SW 1271 (cell line): ENCODE measurements at regions not wholly inside any gene's neighbourhood (a gene's known extent, or its start where the extent isn't known, plus 50 kb on each side); places are given as distances from the start of the nearest gene placed in this dataset.
"Not testable (repeated sequence)": the region's sequence is repeated elsewhere in the genome, so short reads cannot be mapped to it uniquely, and the experiment has no call there.

Source experiments
- DNase-seq, 2 experiments: peaks; one replicate each; lab custom pipeline; 2025; lab: John Stamatoyannopoulos, UW

- DNase-seq, result no peak
Observed at GRCh38 chr18:52190195-52190594, 149.8 kb upstream of the DCC start.

DNA sequence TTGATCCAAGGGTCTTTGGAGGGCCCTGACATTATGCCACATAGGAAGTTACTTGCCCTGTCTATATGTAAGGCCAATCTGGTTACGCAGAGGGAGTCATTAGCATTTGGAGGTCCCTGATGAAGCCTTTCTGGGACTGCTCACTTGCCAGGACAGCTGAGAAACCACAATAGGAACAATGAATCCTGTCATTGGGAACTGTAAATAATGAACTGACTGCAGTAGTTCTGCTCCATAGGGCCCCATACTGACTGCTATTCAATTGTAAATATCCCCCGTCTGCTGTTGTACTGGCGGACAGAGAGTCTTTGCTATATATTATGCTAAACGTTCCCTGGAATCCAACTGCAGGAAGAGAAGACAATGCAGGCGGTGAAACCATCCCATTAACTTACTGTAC, 149.4 kb upstream of the DCC start:
- no peak for DNase-seq

- DNase-seq, result no peak
Observed at GRCh38 chr18:52200406-52200805, 139.6 kb upstream of the DCC start.

- DNase-seq, result no peak
Observed at GRCh38 chr18:52200921-52201663, 138.9 kb upstream of the DCC start.

- no peak for DNase-seq
Observed at GRCh38 chr18:52208646-52209045, 131.4 kb upstream of the DCC start.

DNA sequence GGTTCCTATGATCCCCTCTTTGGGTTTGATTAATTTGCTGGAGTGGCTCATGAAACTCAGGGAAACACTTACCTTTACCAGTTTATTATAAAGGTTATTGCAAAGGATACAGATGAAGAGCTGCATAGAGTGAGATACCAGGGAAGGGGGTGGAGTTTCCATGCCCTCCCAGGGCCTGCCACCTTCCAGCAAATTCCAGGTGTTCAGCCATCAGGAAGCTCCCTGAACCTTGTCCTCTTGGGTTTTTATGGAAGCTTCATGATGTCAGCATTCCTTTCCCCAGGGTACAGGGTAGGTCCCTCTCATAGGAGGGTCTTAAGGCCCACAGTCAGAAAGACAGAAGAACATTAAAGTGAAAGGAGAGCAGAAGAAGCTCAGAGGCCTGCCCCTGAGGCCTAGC, 123.9 kb upstream of the DCC start:
- no peak for DNase-seq

GRCh38 chr18:52216666-52217065, 123.3 kb upstream of the DCC start:
- DNase-seq, result no peak

- DNase-seq, result no peak
Observed at GRCh38 chr18:52219102-52219501, 120.9 kb upstream of the DCC start.

GRCh38 chr18:52220062-52220591, 119.9 kb upstream of the DCC start:
- DNase-seq, result no peak

DNA sequence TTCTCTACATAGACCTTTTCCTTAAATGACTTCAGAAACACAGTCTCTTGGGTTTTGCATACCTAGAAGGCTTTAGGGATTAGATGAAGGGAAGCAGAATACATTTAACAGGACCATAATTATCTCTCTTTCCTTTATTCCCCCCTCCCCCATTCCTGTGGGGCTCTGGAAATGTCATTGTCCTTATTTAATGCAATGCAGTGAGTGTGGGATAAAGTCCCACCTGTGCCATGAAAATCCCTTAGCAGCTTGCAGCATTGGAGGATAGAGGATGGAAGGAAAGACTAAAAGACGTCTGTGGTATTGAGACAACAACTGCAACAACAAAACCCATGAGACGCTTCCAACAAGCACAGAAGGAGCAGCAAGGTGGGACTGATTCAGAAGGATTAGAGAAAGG, 117.8 kb upstream of the DCC start:
- DNase-seq, result no peak

GRCh38 chr18:52227536-52227935, 112.5 kb upstream of the DCC start:
- no peak for DNase-seq

DNA sequence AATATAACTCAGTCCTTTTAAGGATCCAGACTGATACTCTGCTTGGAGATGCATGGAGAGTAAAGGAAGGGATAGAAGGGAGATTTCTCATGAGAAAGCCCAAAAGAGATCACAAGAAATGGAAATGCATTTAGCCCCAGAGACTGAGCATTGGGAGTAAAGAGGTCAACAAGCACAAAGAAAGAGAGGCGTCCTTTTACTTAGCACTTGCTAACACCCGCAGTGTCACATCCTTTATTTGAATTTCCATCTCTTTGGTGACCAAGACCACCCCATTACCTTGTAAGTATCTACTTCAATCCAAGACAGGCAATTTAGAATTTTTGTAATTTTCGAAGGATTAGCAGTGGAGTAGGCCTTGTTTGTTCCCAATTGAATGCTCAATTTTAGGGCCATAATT, 111.8 kb upstream of the DCC start:
- DNase-seq, result no peak

DNA sequence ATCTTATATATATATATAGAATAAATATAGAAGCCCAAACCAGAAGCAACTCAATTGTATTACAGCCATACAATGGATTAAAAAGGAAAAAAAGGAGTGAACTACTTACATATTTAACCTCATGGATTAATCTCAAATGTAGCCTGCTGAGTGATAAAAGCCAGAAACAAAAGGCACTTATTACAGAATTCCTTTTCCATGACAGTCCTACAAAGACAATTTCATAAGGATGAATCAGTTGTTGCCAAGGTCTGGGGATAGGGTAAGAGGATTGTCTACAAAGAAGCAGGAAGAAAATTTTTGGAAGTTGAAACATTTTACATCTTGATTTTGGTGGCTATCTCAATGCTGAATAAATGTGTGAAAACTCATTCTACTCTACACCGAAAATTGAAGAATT, 103.9 kb upstream of the DCC start:
- DNase-seq, result peak in 1 of 2 experiments; percentile 37

- DNase-seq, result peak; percentile 22
Observed at GRCh38 chr18:52237551-52237950, 102.4 kb upstream of the DCC start.

GRCh38 chr18:52242711-52243110, 97.3 kb upstream of the DCC start:
- DNase-seq, result no peak

DNA sequence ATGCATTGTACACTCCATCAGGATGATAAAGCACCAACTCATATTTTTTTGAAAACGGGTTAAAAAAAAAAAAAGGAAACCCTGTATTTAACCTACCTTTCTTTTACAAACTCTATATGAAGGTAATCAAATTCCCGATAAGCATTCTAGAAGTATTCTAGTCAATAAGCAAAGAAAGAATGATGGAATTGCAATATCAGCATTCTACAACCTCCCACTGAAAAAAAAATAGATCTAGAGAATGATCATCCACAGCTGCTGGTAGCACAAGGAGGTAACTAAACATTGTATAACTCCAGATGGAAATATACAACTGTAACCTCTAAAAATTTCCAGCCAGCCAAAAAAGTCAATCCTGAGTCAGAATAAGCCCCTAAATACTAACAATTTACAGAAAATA, 95.3 kb upstream of the DCC start:
- no peak for DNase-seq

DNA sequence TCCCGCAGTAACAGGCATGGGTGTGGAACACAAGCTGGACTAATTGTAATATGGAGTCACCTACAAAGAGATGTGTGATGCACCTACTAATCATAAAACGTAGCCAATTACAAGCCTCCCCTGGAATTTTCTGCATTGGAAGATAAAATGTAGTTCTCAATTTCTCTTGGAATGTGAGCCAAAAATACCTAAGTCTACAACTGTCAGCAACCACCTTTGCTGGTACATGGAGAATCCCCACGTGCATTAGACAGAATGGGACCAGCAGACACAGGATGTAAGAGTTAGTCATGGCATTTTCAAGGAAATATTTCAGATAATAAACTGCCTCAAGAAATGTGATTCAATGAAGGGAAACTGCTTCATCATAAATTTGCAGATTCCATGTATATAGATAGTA, 85.6 kb upstream of the DCC start:
- no peak for DNase-seq

DNA sequence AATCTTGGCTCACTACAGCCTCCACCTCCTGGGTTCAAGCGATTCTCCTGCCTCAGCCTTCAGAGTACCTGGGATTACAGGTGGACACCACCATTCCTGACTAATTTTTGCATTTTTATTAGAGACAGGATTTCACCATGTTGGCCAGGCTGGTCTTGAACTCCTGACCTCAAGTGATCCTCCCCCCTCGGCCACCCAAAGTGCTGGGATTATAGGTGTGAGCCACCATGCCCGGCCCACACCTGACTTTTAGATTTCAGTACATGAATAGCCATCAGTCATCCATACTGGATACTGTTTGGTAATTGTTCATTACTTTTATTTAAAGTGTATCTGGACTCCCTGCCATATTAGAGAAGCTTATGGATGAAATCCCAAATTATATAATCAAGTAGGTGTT, 82.6 kb upstream of the DCC start:
- not testable (repeated sequence) for DNase-seq

GRCh38 chr18:52275817-52276216, 64.2 kb upstream of the DCC start:
- DNase-seq, result no peak

DNA sequence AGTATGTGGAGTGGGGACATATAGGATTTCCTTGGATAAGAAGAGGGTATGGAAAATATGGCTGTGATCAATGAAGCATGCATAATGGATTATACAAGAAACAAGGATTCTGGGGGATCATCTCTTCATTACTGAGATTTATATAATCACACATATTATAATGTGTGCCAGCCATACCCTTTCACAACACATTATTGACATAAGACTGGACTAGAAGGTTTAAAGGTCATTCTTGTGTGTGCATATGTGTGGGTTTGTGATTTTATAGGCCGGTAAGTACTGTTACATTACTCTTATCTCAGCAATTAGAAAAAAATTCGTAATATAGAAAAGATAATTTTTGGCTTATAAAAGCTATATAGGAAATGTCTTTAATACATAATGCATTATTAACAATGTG, 62.2 kb upstream of the DCC start:
- no peak for DNase-seq

GRCh38 chr18:52278191-52278590, 61.8 kb upstream of the DCC start:
- DNase-seq, result no peak

GRCh38 chr18:52280702-52281101, 59.3 kb upstream of the DCC start:
- no peak for DNase-seq

- no peak for DNase-seq
Observed at GRCh38 chr18:52283927-52284326, 56.1 kb upstream of the DCC start.

DNA sequence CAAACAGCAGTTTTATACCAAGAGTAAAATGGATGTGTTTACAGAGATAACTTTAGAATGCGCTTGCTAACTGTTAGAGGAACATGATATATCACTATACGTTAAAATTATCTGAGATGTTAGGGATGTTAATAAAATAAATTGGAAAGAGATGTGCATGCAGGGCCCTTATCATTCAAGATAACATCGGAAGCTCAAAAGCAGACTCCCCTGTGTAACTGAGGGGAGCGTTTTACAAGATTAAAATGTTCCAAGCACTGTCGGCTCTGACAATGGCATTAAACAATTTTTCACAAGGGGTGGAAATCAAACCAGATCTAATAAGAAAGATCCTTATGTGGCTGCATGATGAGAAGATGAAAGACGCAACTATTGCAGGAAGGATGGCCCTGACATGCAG, 53.3 kb upstream of the DCC start:
- no peak for DNase-seq
